Bone marrow (tissue), 2 donors: ENCODE measurements at regions not wholly inside any gene's neighbourhood (a gene's known extent, or its start where the extent isn't known, plus 50 kb on each side); places are given as distances from the start of the nearest gene placed in this dataset.

Experiments
- DNase-seq, 2 donors: peaks; one replicate each; lab custom pipeline; 2025; lab: John Stamatoyannopoulos, UW

DNA sequence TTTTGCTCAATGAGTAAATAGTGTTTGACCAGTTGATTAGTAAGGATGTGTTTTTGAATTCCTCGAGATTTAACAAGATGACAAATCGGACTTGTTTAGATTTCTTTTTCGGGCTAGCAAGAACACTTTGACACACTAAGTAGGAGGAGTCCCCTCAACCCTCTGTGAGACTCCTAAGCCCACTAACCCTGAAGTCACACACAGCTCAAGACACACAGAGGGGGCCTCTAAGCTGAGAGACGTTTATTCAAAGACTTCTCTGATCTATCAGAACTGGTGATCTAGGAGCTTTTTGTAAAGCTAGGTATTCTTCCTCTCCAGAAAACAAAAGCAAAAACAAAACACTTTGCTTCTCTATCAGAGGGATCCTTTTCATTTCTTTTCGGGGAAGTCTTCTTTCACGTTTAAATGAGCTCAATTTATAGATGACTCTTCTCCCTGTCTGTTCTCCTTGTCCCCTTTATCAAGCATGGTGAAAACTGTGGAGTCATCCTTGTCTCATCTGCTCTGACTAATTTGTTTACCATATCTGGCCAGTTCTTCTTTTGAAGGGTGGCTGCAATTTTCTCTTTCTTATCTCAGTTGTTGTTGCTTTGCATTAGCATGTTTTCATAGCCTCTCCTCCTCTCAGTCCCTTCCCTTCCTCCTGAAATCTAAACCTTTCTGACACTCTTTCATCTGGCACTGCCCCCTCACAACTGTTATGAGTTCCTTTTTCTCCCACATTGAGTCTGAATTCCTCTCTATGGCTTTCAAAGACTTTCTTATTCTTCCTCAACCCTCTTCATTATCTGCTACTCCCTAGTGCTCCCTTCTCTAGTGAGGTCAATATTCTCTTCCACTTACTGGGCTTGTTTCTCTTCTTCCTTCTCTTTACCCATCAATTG, 68.5 kb upstream of the RAI14 start:
- DNase-seq = no peak

GRCh38 chr5:34589832-34590231, 66.3 kb upstream of the RAI14 start:
- no peak for DNase-seq

- DNase-seq = no peak
Measured at GRCh38 chr5:34591723-34592122, 64.4 kb upstream of the RAI14 start.

GRCh38 chr5:34597034-34598027, 58.8 kb upstream of the RAI14 start:
- DNase-seq = no peak

GRCh38 chr5:34598177-34598794, 57.8 kb upstream of the RAI14 start:
- no peak for DNase-seq

DNA sequence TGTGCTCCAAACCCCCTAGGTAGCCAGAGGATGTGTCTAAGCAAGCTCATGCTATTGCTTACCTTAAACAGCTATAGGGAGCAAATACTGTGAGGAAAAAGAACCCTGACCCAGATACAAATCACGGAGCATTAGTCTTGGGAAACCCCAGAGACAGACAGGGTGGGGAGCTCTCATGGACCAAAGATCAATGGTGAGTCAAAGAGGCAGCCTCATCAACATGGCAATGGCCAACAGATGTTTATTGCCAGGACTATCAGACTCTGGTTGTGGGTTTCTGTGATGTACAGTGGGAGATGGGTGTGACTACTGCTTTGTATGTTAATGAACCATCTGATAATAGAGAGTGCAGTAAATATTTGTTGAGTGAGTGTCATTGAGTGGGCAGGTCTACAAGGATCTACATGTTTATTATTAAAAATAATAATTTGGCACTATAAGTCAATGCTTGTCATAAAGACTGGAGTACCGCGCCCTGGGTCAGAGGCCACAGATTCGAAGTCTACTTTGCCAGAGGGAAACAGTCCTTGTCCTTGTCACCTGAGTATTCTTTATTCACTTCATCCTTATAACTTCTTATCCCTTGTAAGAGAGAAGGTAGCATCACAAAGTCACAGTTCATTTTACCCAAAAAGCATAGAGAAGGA, 56.5 kb upstream of the RAI14 start:
- no peak for DNase-seq

DNA sequence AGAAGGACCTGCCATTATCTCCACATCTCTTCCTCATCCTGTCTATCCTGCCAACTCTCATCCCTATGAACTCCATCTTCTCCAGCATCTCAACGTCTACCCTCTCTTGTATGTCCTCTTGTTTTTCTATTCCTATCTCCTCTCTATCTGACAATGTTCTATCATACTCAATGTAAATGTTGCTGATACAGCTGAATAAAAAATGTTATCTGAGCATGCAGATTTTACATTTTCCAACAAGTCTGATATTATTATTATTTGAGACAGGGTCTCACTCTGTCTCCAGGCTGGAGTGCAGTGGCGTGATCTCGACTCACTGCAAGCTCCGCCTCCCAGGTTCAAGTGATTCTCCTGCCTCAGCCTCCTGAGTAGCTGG, 56.0 kb upstream of the RAI14 start:
- no peak for DNase-seq

GRCh38 chr5:34603378-34603777, 52.8 kb upstream of the RAI14 start:
- no peak for DNase-seq

GRCh38 chr5:34604119-34604675, 51.9 kb upstream of the RAI14 start:
- no peak for DNase-seq

GRCh38 chr5:34606101-34606500, 50.0 kb upstream of the RAI14 start:
- DNase-seq = no peak
